ENCODE measurements at regions not wholly inside any gene's neighbourhood (a gene's known extent, or its start where the extent isn't known, plus 50 kb on each side); places are given as distances from the start of the nearest gene placed in this dataset.

DNA sequence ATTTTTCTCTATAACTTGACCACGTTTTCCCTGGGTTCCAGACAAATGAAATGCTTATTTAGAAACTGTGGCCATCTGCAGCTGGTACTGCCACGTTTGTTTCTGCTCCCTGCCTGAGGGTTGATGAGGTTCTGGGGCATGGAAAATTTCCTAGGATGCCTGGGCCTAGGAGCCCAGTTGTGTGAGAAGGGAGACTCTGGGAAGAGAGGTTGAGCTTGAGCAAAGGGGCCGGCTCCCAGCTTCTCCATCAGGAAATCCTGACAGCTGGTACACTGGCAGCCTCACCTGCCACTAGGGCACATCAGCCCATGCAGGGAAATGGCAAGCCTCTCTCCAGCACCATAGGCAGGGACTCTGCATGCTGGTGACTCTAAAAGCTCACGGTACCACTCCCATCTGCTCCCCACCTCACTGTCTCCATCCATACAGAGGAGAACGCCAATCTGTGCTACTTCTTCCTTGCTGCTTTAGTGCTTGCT lies 165.4 kb upstream of the PPP2R3A start:
- CTCF ChIA-PET (ENCODE audit: unreplicated experiment) = no interaction called here
- H2AFZ ChIP-seq (ENCODE audit: low read length) = no peak overlapping the region
- H3K9me3 ChIP-seq (ENCODE audit: low read length) = no peaks in the 10 kb centered on the region
- H3K4me2 ChIP-seq (ENCODE audit: low read length) = no peak overlapping the region
- no peak for TF ChIP-seq EZH2phosphoT487 (IDR thresholded peaks at IDR 0.05; ENCODE audit: borderline replicate concordance, low read depth, low read length)
- TF ChIP-seq, protein P1, sequence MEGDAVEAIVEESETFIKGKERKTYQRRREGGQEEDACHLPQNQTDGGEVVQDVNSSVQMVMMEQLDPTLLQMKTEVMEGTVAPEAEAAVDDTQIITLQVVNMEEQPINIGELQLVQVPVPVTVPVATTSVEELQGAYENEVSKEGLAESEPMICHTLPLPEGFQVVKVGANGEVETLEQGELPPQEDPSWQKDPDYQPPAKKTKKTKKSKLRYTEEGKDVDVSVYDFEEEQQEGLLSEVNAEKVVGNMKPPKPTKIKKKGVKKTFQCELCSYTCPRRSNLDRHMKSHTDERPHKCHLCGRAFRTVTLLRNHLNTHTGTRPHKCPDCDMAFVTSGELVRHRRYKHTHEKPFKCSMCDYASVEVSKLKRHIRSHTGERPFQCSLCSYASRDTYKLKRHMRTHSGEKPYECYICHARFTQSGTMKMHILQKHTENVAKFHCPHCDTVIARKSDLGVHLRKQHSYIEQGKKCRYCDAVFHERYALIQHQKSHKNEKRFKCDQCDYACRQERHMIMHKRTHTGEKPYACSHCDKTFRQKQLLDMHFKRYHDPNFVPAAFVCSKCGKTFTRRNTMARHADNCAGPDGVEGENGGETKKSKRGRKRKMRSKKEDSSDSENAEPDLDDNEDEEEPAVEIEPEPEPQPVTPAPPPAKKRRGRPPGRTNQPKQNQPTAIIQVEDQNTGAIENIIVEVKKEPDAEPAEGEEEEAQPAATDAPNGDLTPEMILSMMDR (conservative IDR thresholded peaks at IDR 0.05; ENCODE audit: low read length) = no peak
- no peaks in the 10 kb centered on the region for H3K79me2 ChIP-seq (ENCODE audit: insufficient read depth, low read depth, low read length)
- DNase-seq (ENCODE audit: low spot score) = no peak
- no peak overlapping the region for H3K4me3 ChIP-seq (ENCODE audit: low read depth, low read length, poor library complexity, severe bottlenecking)
- no peak overlapping the region for H3K27ac ChIP-seq (ENCODE audit: low read depth, low read length, poor library complexity, severe bottlenecking)
- POLR2A ChIA-PET = no interaction called here
- no peaks in the 10 kb centered on the region for H3K4me1 ChIP-seq (ENCODE audit: insufficient read depth, low read length, poor library complexity, severe bottlenecking)
- intact Hi-C loops (cut with micrococcal nuclease; ENCODE audit: unreplicated experiment) = no loop called here
- no TSS peak for BruUV-seq (replicated peaks)
- no peaks in the 10 kb centered on the region for H3K9me2 ChIP-seq (ENCODE audit: insufficient read depth, low read length)
- H3K36me3 ChIP-seq (ENCODE audit: insufficient read depth, low read length) = no peaks in the 10 kb centered on the region
- no peaks in the 10 kb centered on the region for H4K20me1 ChIP-seq (ENCODE audit: insufficient read depth, low read length)

DNA sequence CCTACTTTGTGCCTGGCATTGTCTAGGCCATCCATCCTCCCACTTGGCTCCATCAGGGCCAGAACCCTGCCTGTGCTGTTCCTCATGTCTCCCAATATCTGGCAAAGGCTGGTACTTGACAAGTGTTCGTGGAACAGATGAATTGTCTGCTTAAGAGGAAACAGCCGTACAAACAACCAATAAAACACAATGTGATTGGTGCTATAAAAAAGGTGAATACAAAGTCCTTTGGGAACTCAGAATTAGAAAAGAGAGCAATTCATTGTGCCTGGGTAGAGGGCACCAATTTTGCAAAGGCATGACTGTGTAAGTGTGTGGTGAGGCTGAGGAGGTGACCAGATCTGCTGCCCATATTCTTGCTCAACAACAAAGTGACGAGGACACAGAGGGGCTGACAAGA lies 164.5 kb upstream of the PPP2R3A start:
- no peak for TF ChIP-seq EZH2phosphoT487 (IDR thresholded peaks at IDR 0.05; ENCODE audit: borderline replicate concordance, low read depth, low read length)
- TF ChIP-seq, protein P1 (conservative IDR thresholded peaks at IDR 0.05; ENCODE audit: low read length) = no peak
- ChIA-PET POLR2A (no interaction called here), CTCF (ENCODE audit: unreplicated experiment) (no interaction called here)
- no peak overlapping the region for H2AFZ ChIP-seq (ENCODE audit: low read length)
- no peak overlapping the region for H3K4me2 ChIP-seq (ENCODE audit: low read length)
- H3K9me2 ChIP-seq (ENCODE audit: insufficient read depth, low read length) = no peaks in the 10 kb centered on the region
- no peak overlapping the region for H3K4me3 ChIP-seq (ENCODE audit: low read depth, low read length, poor library complexity, severe bottlenecking)
- no TSS peak for BruUV-seq (replicated peaks)
- DNase-seq (ENCODE audit: low spot score) = no peak
- H3K9me3 ChIP-seq (ENCODE audit: low read length) = no peaks in the 10 kb centered on the region
- no peaks in the 10 kb centered on the region for H3K4me1 ChIP-seq (ENCODE audit: insufficient read depth, low read length, poor library complexity, severe bottlenecking)
- no peaks in the 10 kb centered on the region for H4K20me1 ChIP-seq (ENCODE audit: insufficient read depth, low read length)
- intact Hi-C loops (cut with micrococcal nuclease; ENCODE audit: unreplicated experiment) = no loop called here
- no peaks in the 10 kb centered on the region for H3K79me2 ChIP-seq (ENCODE audit: insufficient read depth, low read depth, low read length)
- no peak overlapping the region for H3K27ac ChIP-seq (ENCODE audit: low read depth, low read length, poor library complexity, severe bottlenecking)
- H3K36me3 ChIP-seq (ENCODE audit: insufficient read depth, low read length) = no peaks in the 10 kb centered on the region

DNA sequence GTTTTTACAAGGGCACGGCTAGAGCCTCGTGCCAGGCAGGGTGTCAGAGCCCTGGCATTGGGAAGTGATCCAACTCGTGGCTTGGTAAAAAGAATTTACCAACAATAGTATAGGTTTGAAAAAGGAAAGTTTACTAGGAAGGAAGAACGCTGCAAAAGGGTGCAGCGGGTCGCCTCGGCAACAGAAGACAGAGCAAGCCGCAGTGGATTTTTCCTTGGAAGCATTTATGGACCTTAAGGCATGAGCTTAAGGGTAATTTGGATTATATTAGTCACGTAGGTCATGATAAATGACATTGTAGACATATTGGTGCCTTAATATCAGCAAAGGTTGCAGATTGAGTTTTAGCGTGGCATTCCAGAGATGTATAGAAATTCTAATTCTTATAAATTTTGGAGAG lies 163.4 kb upstream of the PPP2R3A start:
- H3K79me2 ChIP-seq (ENCODE audit: insufficient read depth, low read depth, low read length) = no peaks in the 10 kb centered on the region
- ChIA-PET CTCF (ENCODE audit: unreplicated experiment) (no interaction called here), POLR2A (no interaction called here)
- no peaks in the 10 kb centered on the region for H4K20me1 ChIP-seq (ENCODE audit: insufficient read depth, low read length)
- H3K36me3 ChIP-seq (ENCODE audit: insufficient read depth, low read length) = no peaks in the 10 kb centered on the region
- intact Hi-C loops (cut with micrococcal nuclease; ENCODE audit: unreplicated experiment) = no loop called here
- BruUV-seq (replicated peaks) = no TSS peak
- no peak overlapping the region for H3K27ac ChIP-seq (ENCODE audit: low read depth, low read length, poor library complexity, severe bottlenecking)
- TF ChIP-seq, protein P1 (conservative IDR thresholded peaks at IDR 0.05; ENCODE audit: low read length) = no peak
- TF ChIP-seq EZH2phosphoT487 (IDR thresholded peaks at IDR 0.05; ENCODE audit: borderline replicate concordance, low read depth, low read length) = no peak
- H3K4me2 ChIP-seq (ENCODE audit: low read length) = no peak overlapping the region
- no peaks in the 10 kb centered on the region for H3K9me2 ChIP-seq (ENCODE audit: insufficient read depth, low read length)
- H2AFZ ChIP-seq (ENCODE audit: low read length) = no peak overlapping the region
- no peak overlapping the region for H3K4me3 ChIP-seq (ENCODE audit: low read depth, low read length, poor library complexity, severe bottlenecking)
- H3K4me1 ChIP-seq (ENCODE audit: insufficient read depth, low read length, poor library complexity, severe bottlenecking) = no peaks in the 10 kb centered on the region
- no peak for DNase-seq (ENCODE audit: low spot score)
- H3K9me3 ChIP-seq (ENCODE audit: low read length) = no peaks in the 10 kb centered on the region

All from OCI-LY7 (cell line).